ENCODE measurements at regions not wholly inside any gene's neighbourhood (a gene's known extent, or its start where the extent isn't known, plus 50 kb on each side); places are given as distances from the start of the nearest gene placed in this dataset.

- H3K36me3 ChIP-seq: no peaks in the 10 kb centered on the region
- intact Hi-C loops (cut with DNase I): no loop called here
- H3K4me1 ChIP-seq: peaks cover 0 to 16% (median 0%) of the 10 kb centered on the region in 4 donors
- no peak for DNase-seq
- H3K4me3 ChIP-seq: no peak overlapping the region
- no peak overlapping the region for H3K27ac ChIP-seq
- no peaks in the 10 kb centered on the region for H3K27me3 ChIP-seq
- no peak for TF ChIP-seq POLR2A (IDR thresholded peaks at IDR 0.05)
- no peak for TF ChIP-seq CTCF (IDR thresholded peaks at IDR 0.05)
- no peak for TF ChIP-seq POLR2AphosphoS5 (IDR thresholded peaks at IDR 0.05)
- TF ChIP-seq EP300 (IDR thresholded peaks at IDR 0.05): no peak
- WGBS, 2 donors: 77 to 80% methylated on average over 2 of the region's 2 CpGs
- H3K9me3 ChIP-seq: no peaks in the 10 kb centered on the region
These were observed 353.6 kb upstream of the FSIP2 start for GRCh38 chr2:185384822-185385560.

GRCh38 chr2:185388226-185388625 lies 350.4 kb upstream of the FSIP2 start:
- H3K36me3 ChIP-seq: no peaks in the 10 kb centered on the region
- H3K4me3 ChIP-seq: no peak overlapping the region
- no peaks in the 10 kb centered on the region for H3K9me3 ChIP-seq
- TF ChIP-seq CTCF (IDR thresholded peaks at IDR 0.05): no peak
- no peak for TF ChIP-seq POLR2A (IDR thresholded peaks at IDR 0.05)
- TF ChIP-seq POLR2AphosphoS5 (IDR thresholded peaks at IDR 0.05): no peak
- no peak for TF ChIP-seq EP300 (IDR thresholded peaks at IDR 0.05)
- H3K27me3 ChIP-seq: no peaks in the 10 kb centered on the region
- DNase-seq: no peak
- intact Hi-C loops (cut with DNase I): no loop called here
- H3K27ac ChIP-seq: no peak overlapping the region
- peaks cover 0 to 16% (median 0%) of the 10 kb centered on the region in 4 donors for H3K4me1 ChIP-seq
- WGBS, 2 donors: 58 to 86% methylated on average over 2 of the region's 2 CpGs

GRCh38 chr2:185391543-185391942 lies 347.1 kb upstream of the FSIP2 start:
- intact Hi-C loops (cut with DNase I): no loop called here
- TF ChIP-seq CTCF (IDR thresholded peaks at IDR 0.05) (no peak), POLR2AphosphoS5 (IDR thresholded peaks at IDR 0.05) (no peak), EP300 (IDR thresholded peaks at IDR 0.05) (no peak), POLR2A (IDR thresholded peaks at IDR 0.05) (no peak)
- Histone ChIP-seq H3K27me3 (no peaks in the 10 kb centered on the region), H3K4me1 (no peaks in the 10 kb centered on the region), H3K4me3 (no peak overlapping the region), H3K9me3 (no peaks in the 10 kb centered on the region), H3K27ac (no peak overlapping the region), H3K36me3 (no peaks in the 10 kb centered on the region)
- DNase-seq: no peak

GRCh38 chr2:185393091-185393490 lies 345.5 kb upstream of the FSIP2 start:
- no peak for DNase-seq
- Histone ChIP-seq H3K4me1 (no peaks in the 10 kb centered on the region), H3K9me3 (peaks cover 0 to 4% (median 0%) of the 10 kb centered on the region in 4 donors), H3K27ac (no peak overlapping the region), H3K4me3 (no peak overlapping the region), H3K27me3 (no peaks in the 10 kb centered on the region), H3K36me3 (no peaks in the 10 kb centered on the region)
- TF ChIP-seq EP300 (IDR thresholded peaks at IDR 0.05): no peak
- TF ChIP-seq POLR2AphosphoS5 (IDR thresholded peaks at IDR 0.05): no peak
- intact Hi-C loops (cut with DNase I): no loop called here
- 87 to 92% methylated on average over 5 of the region's 5 CpGs for WGBS, 2 donors

GRCh38 chr2:185402474-185402873 lies 336.1 kb upstream of the FSIP2 start:
- no peaks in the 10 kb centered on the region for H3K36me3 ChIP-seq
- no peak overlapping the region for H3K27ac ChIP-seq
- no peaks in the 10 kb centered on the region for H3K4me1 ChIP-seq
- no peak for DNase-seq
- no peaks in the 10 kb centered on the region for H3K9me3 ChIP-seq
- no peak overlapping the region for H3K4me3 ChIP-seq
- TF ChIP-seq EP300 (IDR thresholded peaks at IDR 0.05): no peak
- TF ChIP-seq POLR2A (IDR thresholded peaks at IDR 0.05): no peak
- TF ChIP-seq POLR2AphosphoS5 (IDR thresholded peaks at IDR 0.05): no peak
- TF ChIP-seq CTCF (IDR thresholded peaks at IDR 0.05): no peak
- 74 to 84% methylated on average over 1 of the region's 1 CpG for WGBS, 2 donors
- intact Hi-C loops (cut with DNase I): no loop called here
- no peaks in the 10 kb centered on the region for H3K27me3 ChIP-seq
